Loucy (cell line): ENCODE measurements at regions not wholly inside any gene's neighbourhood (a gene's known extent, or its start where the extent isn't known, plus 50 kb on each side); places are given as distances from the start of the nearest gene placed in this dataset.

Source experiments
- EZH2phosphoT487 ChIP-seq: fragments of 200-600 bp; IDR thresholded peaks from 2 replicates; pipeline ENCODE4 v1.6.1; 2018; ENCODE audit warnings: antibody characterized with exemption, mild to moderate bottlenecking, moderate library complexity, borderline replicate concordance
- TF ChIP-seq, protein P1 (sequence below): fragments of 200-600 bp; sonication (generic); conservative IDR thresholded peaks from 2 replicates; pipeline ENCODE4 v1.5.1; 2014; ENCODE audit warnings: mild to moderate bottlenecking, antibody characterized with exemption, low read length

DNA sequence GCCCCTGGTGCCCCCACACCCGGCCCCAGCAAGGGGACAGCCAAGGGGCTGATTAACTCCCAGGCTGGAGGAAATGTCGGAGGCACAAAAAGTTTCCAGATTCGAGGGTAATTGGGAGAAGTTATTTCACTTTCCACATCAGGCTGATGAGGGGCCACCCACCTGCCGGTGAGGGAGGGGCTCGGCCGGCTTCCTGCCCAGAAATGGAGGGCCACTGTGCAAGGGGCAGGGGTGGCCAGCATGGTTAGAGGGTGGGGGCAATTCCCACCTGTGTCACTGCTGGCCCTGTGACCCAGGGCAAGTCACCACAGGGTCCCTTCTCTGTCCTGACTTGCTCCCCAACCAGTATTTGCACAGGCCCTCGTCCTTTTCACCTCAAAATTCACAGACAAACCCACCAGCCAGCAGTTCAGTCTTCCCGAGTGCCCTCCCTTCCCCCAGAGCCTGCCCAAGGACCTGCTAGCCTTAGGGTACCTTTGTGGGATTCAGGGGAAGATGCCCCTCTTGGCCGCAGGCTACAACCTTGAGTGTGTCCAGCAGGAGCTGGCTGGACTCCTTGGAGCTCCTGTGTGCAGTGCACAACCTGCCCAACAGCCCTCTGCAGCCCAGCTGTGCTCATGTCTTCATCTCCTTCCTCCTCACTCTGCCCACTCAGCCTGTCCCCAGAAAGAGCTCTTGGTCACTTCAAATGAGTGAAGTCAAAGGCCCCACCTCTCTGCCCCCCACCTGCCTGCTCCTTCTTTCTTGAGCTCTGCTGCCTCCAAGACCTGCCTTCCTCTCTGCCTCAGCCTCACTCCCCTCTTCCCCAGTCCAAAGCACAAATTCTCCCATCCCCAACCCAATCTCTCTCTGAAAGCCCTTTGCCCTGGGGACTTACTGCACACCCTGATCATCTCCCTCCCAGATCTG, 130.5 kb downstream of the BARX1 start:
- TF ChIP-seq, protein P1, sequence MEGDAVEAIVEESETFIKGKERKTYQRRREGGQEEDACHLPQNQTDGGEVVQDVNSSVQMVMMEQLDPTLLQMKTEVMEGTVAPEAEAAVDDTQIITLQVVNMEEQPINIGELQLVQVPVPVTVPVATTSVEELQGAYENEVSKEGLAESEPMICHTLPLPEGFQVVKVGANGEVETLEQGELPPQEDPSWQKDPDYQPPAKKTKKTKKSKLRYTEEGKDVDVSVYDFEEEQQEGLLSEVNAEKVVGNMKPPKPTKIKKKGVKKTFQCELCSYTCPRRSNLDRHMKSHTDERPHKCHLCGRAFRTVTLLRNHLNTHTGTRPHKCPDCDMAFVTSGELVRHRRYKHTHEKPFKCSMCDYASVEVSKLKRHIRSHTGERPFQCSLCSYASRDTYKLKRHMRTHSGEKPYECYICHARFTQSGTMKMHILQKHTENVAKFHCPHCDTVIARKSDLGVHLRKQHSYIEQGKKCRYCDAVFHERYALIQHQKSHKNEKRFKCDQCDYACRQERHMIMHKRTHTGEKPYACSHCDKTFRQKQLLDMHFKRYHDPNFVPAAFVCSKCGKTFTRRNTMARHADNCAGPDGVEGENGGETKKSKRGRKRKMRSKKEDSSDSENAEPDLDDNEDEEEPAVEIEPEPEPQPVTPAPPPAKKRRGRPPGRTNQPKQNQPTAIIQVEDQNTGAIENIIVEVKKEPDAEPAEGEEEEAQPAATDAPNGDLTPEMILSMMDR = no peak
- TF ChIP-seq EZH2phosphoT487 = no peak
